Mesothelial cell of epicardium (in vitro differentiated cells): ENCODE measurements at regions not wholly inside any gene's neighbourhood (a gene's known extent, or its start where the extent isn't known, plus 50 kb on each side); places are given as distances from the start of the nearest gene placed in this dataset.
A peak's percentile ranks its signal among the peaks of the same experiment; 100 is the strongest.

Source experiments
- DNase-seq, 2 experiments: peaks; one replicate each; pipeline ENCODE4 v3.0.0; 2021; ENCODE audit warnings: low spot score in 2 of 2; ENCODE audit not compliant: unreplicated experiment in 2 of 2
- H3K27ac Mint-ChIP-seq: 2 replicates; pipeline ENCODE4 v1.8.0; 2021; ENCODE audit warnings: mixed read lengths
- H3K27me3 Mint-ChIP-seq: 2 replicates; pipeline ENCODE4 v1.8.0; 2021; ENCODE audit warnings: low read depth, mixed read lengths
- H3K36me3 Mint-ChIP-seq: 2 replicates; pipeline ENCODE4 v1.8.0; 2021; ENCODE audit warnings: mixed read lengths
- H3K4me1 Mint-ChIP-seq: 2 replicates; pipeline ENCODE4 v1.8.0; 2021; ENCODE audit warnings: mixed read lengths
- H3K4me3 Mint-ChIP-seq: 2 replicates; pipeline ENCODE4 v1.8.0; 2021; ENCODE audit warnings: mild to moderate bottlenecking, moderate library complexity, mixed read lengths
- H3K9me3 Mint-ChIP-seq: 2 replicates; pipeline ENCODE4 v1.8.0; 2021; ENCODE audit warnings: mixed read lengths
- TF ChIP-seq, protein P1 (sequence below): fragments of 200-600 bp; sonication (generic); IDR thresholded peaks from one replicate; pipeline ENCODE4 v1.5.0; 2021; ENCODE audit warnings: antibody characterized with exemption; ENCODE audit not compliant: unreplicated experiment

DNA sequence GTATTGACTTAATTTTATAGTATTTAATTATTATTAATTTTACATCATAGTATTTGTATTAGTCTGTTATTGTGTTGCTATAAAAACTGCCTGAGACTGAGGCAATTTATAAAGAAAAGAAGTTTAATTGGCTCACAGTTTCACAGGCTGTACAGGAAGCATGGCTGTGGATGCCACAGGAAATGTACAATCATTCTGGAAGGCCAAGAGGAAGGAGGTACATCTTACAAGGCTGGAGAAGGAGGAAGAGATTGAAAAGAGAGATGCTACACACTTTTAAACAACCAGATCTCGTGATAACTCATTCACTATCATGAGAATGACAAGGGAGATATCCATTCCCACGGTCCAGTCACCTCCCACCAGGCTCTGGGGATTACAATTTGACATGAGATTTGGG lies 2019.4 kb upstream of the PIK3C3 start:
- H3K36me3 Mint-ChIP-seq: no peaks in the 10 kb centered on the region
- no peak overlapping the region for H3K4me3 Mint-ChIP-seq
- no peaks in the 10 kb centered on the region for H3K27me3 Mint-ChIP-seq
- H3K4me1 Mint-ChIP-seq: peaks cover 17% of the 10 kb centered on the region
- DNase-seq: no peak
- no peak overlapping the region for H3K27ac Mint-ChIP-seq
- peaks cover 11% of the 10 kb centered on the region for H3K9me3 Mint-ChIP-seq
- TF ChIP-seq, protein P1, sequence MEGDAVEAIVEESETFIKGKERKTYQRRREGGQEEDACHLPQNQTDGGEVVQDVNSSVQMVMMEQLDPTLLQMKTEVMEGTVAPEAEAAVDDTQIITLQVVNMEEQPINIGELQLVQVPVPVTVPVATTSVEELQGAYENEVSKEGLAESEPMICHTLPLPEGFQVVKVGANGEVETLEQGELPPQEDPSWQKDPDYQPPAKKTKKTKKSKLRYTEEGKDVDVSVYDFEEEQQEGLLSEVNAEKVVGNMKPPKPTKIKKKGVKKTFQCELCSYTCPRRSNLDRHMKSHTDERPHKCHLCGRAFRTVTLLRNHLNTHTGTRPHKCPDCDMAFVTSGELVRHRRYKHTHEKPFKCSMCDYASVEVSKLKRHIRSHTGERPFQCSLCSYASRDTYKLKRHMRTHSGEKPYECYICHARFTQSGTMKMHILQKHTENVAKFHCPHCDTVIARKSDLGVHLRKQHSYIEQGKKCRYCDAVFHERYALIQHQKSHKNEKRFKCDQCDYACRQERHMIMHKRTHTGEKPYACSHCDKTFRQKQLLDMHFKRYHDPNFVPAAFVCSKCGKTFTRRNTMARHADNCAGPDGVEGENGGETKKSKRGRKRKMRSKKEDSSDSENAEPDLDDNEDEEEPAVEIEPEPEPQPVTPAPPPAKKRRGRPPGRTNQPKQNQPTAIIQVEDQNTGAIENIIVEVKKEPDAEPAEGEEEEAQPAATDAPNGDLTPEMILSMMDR: no peak

DNA sequence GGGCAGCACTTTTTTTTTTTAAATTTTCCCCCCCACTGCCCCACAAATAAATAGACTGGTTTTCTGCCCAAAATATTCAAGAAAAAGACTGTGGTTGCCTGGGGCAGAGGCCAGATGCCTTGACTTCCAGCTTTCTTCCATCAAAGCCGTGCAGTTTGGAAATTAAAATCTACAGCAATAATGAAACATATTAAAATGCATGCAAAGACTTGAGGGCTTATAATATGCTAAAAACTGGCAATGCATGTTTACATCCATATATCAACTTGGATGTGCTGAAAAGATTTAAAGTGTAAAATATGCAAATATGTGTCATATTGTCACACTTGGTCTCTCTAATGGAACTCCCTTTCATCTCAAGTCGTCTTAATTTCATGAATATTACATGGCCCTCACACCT lies 2036.2 kb upstream of the PIK3C3 start:
- H3K4me1 Mint-ChIP-seq: peaks cover 16% of the 10 kb centered on the region

DNA sequence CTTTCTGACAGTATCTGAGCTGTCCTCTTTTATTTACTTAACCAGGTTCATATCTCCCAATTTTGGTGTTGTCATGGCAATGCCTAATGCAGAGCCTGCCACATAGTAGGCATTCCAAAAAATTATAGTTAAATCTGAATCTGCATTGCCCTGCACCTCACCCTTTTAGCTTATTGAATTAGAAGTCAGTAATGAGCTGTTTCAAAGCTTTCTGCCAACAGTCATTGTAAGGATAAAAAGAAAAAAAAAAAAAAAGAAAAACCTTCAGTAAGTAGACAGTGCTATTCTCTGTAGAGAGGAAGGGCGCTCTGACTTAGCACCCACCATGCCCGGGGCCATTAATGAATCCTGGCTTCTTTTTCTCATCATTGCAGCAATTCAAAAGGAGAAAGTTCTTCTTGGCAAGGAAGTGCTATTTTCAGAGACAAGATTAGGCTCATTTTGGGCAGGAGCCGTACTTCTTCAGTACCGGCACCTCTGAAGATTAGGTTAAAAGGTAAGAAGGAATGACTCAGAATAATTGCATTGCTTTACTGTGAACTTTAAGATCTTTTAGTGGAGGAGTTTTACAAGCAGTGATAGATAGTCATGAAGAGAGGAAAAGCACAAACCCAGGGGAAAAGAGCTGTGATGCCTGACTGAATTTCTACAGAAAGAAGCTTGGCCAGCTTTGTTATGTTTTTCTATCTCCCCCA lies 2041.2 kb upstream of the PIK3C3 start:
- H3K36me3 Mint-ChIP-seq: peaks cover 8% of the 10 kb centered on the region
- H3K27me3 Mint-ChIP-seq: no peaks in the 10 kb centered on the region
- peak overlapping the region; percentile 51 for H3K27ac Mint-ChIP-seq
- peaks cover 17% of the 10 kb centered on the region for H3K9me3 Mint-ChIP-seq
- peaks cover 35% of the 10 kb centered on the region for H3K4me1 Mint-ChIP-seq
- H3K4me3 Mint-ChIP-seq: no peak overlapping the region
- TF ChIP-seq, protein P1: no peak
- DNase-seq: no peak

More for the DNA sequence above, 2036.2 kb upstream of the PIK3C3 start:
- Mint-ChIP-seq H3K36me3 (no peaks in the 10 kb centered on the region), H3K4me3 (no peak overlapping the region), H3K9me3 (no peaks in the 10 kb centered on the region), H3K27ac (no peak overlapping the region), H3K27me3 (no peaks in the 10 kb centered on the region)
- DNase-seq: no peak
- TF ChIP-seq, protein P1: no peak

DNA sequence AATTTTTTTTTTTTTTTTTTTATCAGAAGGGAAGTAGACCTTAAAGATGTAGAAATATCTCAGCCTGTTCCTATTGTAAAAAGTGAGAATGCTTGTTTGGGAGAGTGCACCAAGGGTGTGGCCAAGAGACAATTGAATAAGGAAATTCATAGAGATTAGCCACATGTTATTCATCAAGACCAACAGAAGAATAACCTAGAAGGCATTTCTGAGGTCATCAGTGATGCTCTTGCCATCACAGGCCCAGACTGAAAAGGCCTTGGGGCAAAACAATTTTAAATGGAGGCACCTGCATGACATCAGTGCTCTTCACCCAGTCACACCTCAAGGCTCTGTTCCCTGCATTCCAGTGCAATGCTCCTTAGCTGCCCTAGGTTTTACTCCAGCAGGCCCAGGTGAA lies 2043.3 kb upstream of the PIK3C3 start:
- Mint-ChIP-seq H3K4me1 (peaks cover 39% of the 10 kb centered on the region), H3K4me3 (no peak overlapping the region), H3K27me3 (no peaks in the 10 kb centered on the region), H3K36me3 (peaks cover 8% of the 10 kb centered on the region), H3K27ac (no peak overlapping the region), H3K9me3 (peaks cover 17% of the 10 kb centered on the region)
- no peak for DNase-seq
- TF ChIP-seq, protein P1: no peak

DNA sequence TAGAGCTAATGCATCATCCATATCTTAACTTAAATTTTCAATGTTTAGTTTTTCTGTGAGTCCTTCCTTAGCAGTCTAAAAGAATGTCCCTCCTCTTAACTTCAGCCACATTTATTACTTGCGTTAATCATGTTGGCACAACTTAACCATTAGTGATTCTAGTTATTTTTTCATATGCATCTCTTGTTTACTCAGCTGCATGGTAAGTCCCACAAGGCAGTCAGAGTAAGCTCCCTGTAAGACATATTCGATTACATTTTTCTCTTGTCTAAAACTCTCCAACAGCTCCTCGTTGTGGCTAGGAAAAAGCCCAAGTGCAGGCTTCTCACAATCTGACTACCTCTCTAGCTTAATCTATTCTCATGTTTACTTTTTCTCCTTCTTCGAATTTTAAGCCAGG lies 2045.3 kb upstream of the PIK3C3 start:
- Mint-ChIP-seq H3K9me3 (peaks cover 17% of the 10 kb centered on the region), H3K27ac (peak overlapping the region; percentile 64), H3K4me3 (no peak overlapping the region), H3K4me1 (peaks cover 30% of the 10 kb centered on the region), H3K36me3 (peaks cover 8% of the 10 kb centered on the region), H3K27me3 (no peaks in the 10 kb centered on the region)
- TF ChIP-seq, protein P1: no peak
- DNase-seq: no peak
